GM18858 (cell line): ENCODE measurements at regions not wholly inside any gene's neighbourhood (a gene's known extent, or its start where the extent isn't known, plus 50 kb on each side); places are given as distances from the start of the nearest gene placed in this dataset.

Source experiments
- ATAC-seq: cut with Tn5 transposase; IDR thresholded peaks from one replicate; pipeline ENCODE4 v1.9.1; 2021; ENCODE audit not compliant: unreplicated experiment

- ATAC-seq, result no peak
Measured at GRCh38 chr9:90948156-90948555, 146.5 kb downstream of the SYK start.

- no peak for ATAC-seq
Measured at GRCh38 chr9:90950600-90950999, 149.0 kb downstream of the SYK start.

GRCh38 chr9:90953200-90953599 lies 151.6 kb downstream of the SYK start:
- ATAC-seq, result no peak

GRCh38 chr9:90953805-90954204 lies 152.2 kb downstream of the SYK start:
- no peak for ATAC-seq

GRCh38 chr9:90956026-90956810 lies 154.6 kb downstream of the SYK start:
- no peak for ATAC-seq

GRCh38 chr9:90958328-90958727 lies 156.7 kb downstream of the SYK start:
- no peak for ATAC-seq

- ATAC-seq, result no peak
Measured at GRCh38 chr9:90960941-90961340, 159.3 kb downstream of the SYK start.

- no peak for ATAC-seq
Measured at GRCh38 chr9:90961375-90961774, 159.8 kb downstream of the SYK start.

- no peak for ATAC-seq
Measured at GRCh38 chr9:90964101-90965020, 162.7 kb downstream of the SYK start.

GRCh38 chr9:90965226-90966030 lies 163.8 kb downstream of the SYK start:
- ATAC-seq, result no peak

GRCh38 chr9:90966031-90966290 lies 164.3 kb downstream of the SYK start:
- ATAC-seq, result no peak

GRCh38 chr9:90966480-90967144 lies 165.0 kb downstream of the SYK start:
- no peak for ATAC-seq

GRCh38 chr9:90967145-90967538 lies 165.5 kb downstream of the SYK start:
- ATAC-seq, result no peak

GRCh38 chr9:90969021-90969675 lies 167.5 kb downstream of the SYK start:
- no peak for ATAC-seq

GRCh38 chr9:90970608-90971007 lies 169.0 kb downstream of the SYK start:
- ATAC-seq, result no peak

GRCh38 chr9:90972057-90972456 lies 170.4 kb downstream of the SYK start:
- no peak for ATAC-seq

GRCh38 chr9:90974016-90974415 lies 172.4 kb downstream of the SYK start:
- ATAC-seq, result no peak

GRCh38 chr9:90974643-90975245 lies 173.1 kb downstream of the SYK start:
- ATAC-seq, result no peak

GRCh38 chr9:90975781-90976538 lies 174.3 kb downstream of the SYK start:
- no peak for ATAC-seq
